H9 (cell line): ENCODE measurements at regions not wholly inside any gene's neighbourhood (a gene's known extent, or its start where the extent isn't known, plus 50 kb on each side); places are given as distances from the start of the nearest gene placed in this dataset.

ENCODE experiments used
- DNase-seq: peaks from one replicate; pipeline ENCODE4 v3.0.0-alpha.2; 2017
- H2AFZ ChIP-seq: one replicate; pipeline ENCODE4 v1.6.1; 2013; ENCODE audit warnings: mild to moderate bottlenecking, low read length, control low read depth, moderate library complexity
- H2AK5ac ChIP-seq: 2 replicates; pipeline ENCODE4 v1.6.1; 2013; ENCODE audit warnings: low read length, control low read depth, mixed read lengths; ENCODE audit not compliant: insufficient read length
- H2BK120ac ChIP-seq: one replicate; pipeline ENCODE4 v1.6.1; 2013; ENCODE audit warnings: low read depth, mild to moderate bottlenecking, low read length, control low read depth, inconsistent platforms; ENCODE audit not compliant: poor library complexity, severe bottlenecking
- H2BK12ac ChIP-seq: 2 replicates; pipeline ENCODE4 v1.6.1; 2013; ENCODE audit warnings: low read length, control low read depth, mixed read lengths, low read depth; ENCODE audit not compliant: insufficient read length
- H2BK15ac ChIP-seq: 2 replicates; pipeline ENCODE4 v1.6.1; 2013; ENCODE audit warnings: low read depth, low read length, control low read depth
- H2BK20ac ChIP-seq: one replicate; pipeline ENCODE4 v1.6.1; 2013; ENCODE audit warnings: low read depth, mild to moderate bottlenecking, low read length, control low read depth, inconsistent platforms; ENCODE audit not compliant: poor library complexity, severe bottlenecking
- H2BK5ac ChIP-seq: 2 replicates; pipeline ENCODE4 v1.6.1; 2013; ENCODE audit warnings: low read length, control low read depth, mixed read lengths; ENCODE audit not compliant: insufficient read length
- H3K14ac ChIP-seq: 2 replicates; pipeline ENCODE4 v1.6.1; 2013; ENCODE audit warnings: low read length, control low read depth; ENCODE audit not compliant: insufficient read depth
- H3K18ac ChIP-seq: 2 replicates; pipeline ENCODE4 v1.6.1; 2013; ENCODE audit warnings: low read depth, mild to moderate bottlenecking, mixed read lengths, low read length, control low read depth; ENCODE audit not compliant: insufficient read length
- H3K23ac ChIP-seq: 2 replicates; pipeline ENCODE4 v1.6.1; 2013; ENCODE audit warnings: low read length, control low read depth, mixed read lengths, low read depth; ENCODE audit not compliant: insufficient read length
- H3K23me2 ChIP-seq: 2 replicates; pipeline ENCODE4 v1.6.1; 2013; ENCODE audit warnings: low read depth, mild to moderate bottlenecking, mixed read lengths, low read length, control low read depth; ENCODE audit not compliant: insufficient read length, poor library complexity, severe bottlenecking
- H3K27ac ChIP-seq: 2 replicates; pipeline ENCODE4 v1.5.1; 2013; ENCODE audit warnings: low read length, control low read depth, mixed read lengths, low read depth; ENCODE audit not compliant: insufficient read length
- H3K27me3 ChIP-seq: 2 replicates; pipeline ENCODE4 v1.6.1; 2013; ENCODE audit warnings: low read length, control low read depth, inconsistent platforms; ENCODE audit not compliant: insufficient read depth
- H3K4ac ChIP-seq: 2 replicates; pipeline ENCODE4 v1.6.1; 2013; ENCODE audit warnings: low read depth, mild to moderate bottlenecking, control low read depth, inconsistent platforms, low read length, moderate library complexity
- H3K4me1 ChIP-seq: 2 replicates; pipeline ENCODE4 v1.6.1; 2013; ENCODE audit warnings: low read length, control low read depth, inconsistent platforms; ENCODE audit not compliant: insufficient read depth
- H3K4me2 ChIP-seq: 2 replicates; pipeline ENCODE4 v1.6.1; 2013; ENCODE audit warnings: low read length, control low read depth, mixed read lengths; ENCODE audit not compliant: insufficient read length, insufficient read depth
- H3K56ac ChIP-seq: 2 replicates; pipeline ENCODE4 v1.6.1; 2013; ENCODE audit warnings: low read depth, mild to moderate bottlenecking, mixed read lengths, low read length, control low read depth; ENCODE audit not compliant: insufficient read length
- H3K79me1 ChIP-seq: 2 replicates; pipeline ENCODE4 v1.6.1; 2013; ENCODE audit warnings: low read depth, mild to moderate bottlenecking, moderate library complexity, low read length, control low read depth, inconsistent platforms; ENCODE audit not compliant: insufficient read depth, poor library complexity, severe bottlenecking
- H3K79me2 ChIP-seq: 2 replicates; pipeline ENCODE4 v1.6.1; 2013; ENCODE audit warnings: low read length, control low read depth, inconsistent platforms; ENCODE audit not compliant: insufficient read depth
- H3K9ac ChIP-seq: 2 replicates; pipeline ENCODE4 v1.6.1; 2013; ENCODE audit warnings: low read length, control low read depth, mixed read lengths; ENCODE audit not compliant: insufficient read length; ENCODE audit errors: extremely low read depth
- H3K9me3 ChIP-seq: one replicate; pipeline ENCODE4 v1.6.1; 2013; ENCODE audit warnings: low read depth, low read length, inconsistent platforms; ENCODE audit not compliant: control insufficient read depth
- H3T11ph ChIP-seq: one replicate; pipeline ENCODE4 v1.6.1; 2013; ENCODE audit warnings: mild to moderate bottlenecking, low read length, control low read depth, inconsistent platforms
- H4K20me1 ChIP-seq: one replicate; pipeline ENCODE4 v1.6.1; 2013; ENCODE audit not compliant: control insufficient read depth, insufficient read length, insufficient read depth
- H4K5ac ChIP-seq: 2 replicates; pipeline ENCODE4 v1.6.1; 2013; ENCODE audit warnings: low read depth, mild to moderate bottlenecking, mixed read lengths, low read length, control low read depth; ENCODE audit not compliant: insufficient read length
- H4K8ac ChIP-seq: replicated peaks from 2 replicates; pipeline ENCODE4 v1.6.1; 2013; ENCODE audit warnings: low read length, control low read depth, mixed read lengths, low read depth; ENCODE audit not compliant: insufficient read length
- H4K91ac ChIP-seq: 2 replicates; pipeline ENCODE4 v1.6.1; 2013; ENCODE audit warnings: low read depth, mild to moderate bottlenecking, moderate library complexity, mixed read lengths, low read length, control low read depth; ENCODE audit not compliant: insufficient read length
- H3K27ac Mint-ChIP-seq, 3 experiments: 2 replicates in 2 of 3; 3 replicates in 1 of 3; pipeline ENCODE4 v1.8.0; 2020 to 2021; ENCODE audit warnings: mixed read lengths in 3 of 3, mild to moderate bottlenecking in 1 of 3, moderate library complexity in 1 of 3
- H3K27me3 Mint-ChIP-seq: 2 replicates; pipeline ENCODE4 v1.8.0; 2021; ENCODE audit warnings: low read depth, mild to moderate bottlenecking, moderate library complexity, mixed read lengths
- H3K36me3 Mint-ChIP-seq, 3 experiments: 2 replicates in 2 of 3; 3 replicates in 1 of 3; pipeline ENCODE4 v1.8.0; 2020 to 2021; ENCODE audit warnings: low read depth in 3 of 3, mixed read lengths in 3 of 3; ENCODE audit not compliant: insufficient read depth in 1 of 3
- H3K4me1 Mint-ChIP-seq, 2 experiments: 2 replicates each; pipeline ENCODE4 v1.8.0; 2020; ENCODE audit warnings: mixed read lengths in 2 of 2
- H3K4me3 Mint-ChIP-seq, 2 experiments: 2 replicates in 1 of 2; 3 replicates in 1 of 2; pipeline ENCODE4 v1.8.0; 2020 to 2021; ENCODE audit warnings: mild to moderate bottlenecking in 2 of 2, mixed read lengths in 2 of 2, moderate library complexity in 1 of 2
- H3K9me3 Mint-ChIP-seq, 2 experiments: 2 replicates in 1 of 2; 3 replicates in 1 of 2; pipeline ENCODE4 v1.8.0; 2020; ENCODE audit warnings: mild to moderate bottlenecking in 2 of 2, mixed read lengths in 2 of 2, moderate library complexity in 1 of 2
- WGBS: extraction: QIAGEN DNeasy Blood & Tissue Kit; methylation state at CpG from one replicate; pipeline ENCODE4 v1.1.7; 2013; ENCODE audit warnings: missing lambda C conversion rate, low lambda C conversion rate, mixed read lengths; ENCODE audit not compliant: insufficient read length; ENCODE audit errors: extremely low coverage; 5-methylcytosine and 5-hydroxymethylcytosine counted together
- TF ChIP-seq, protein P1 (sequence below): fragments of 200-600 bp; sonication (generic); conservative IDR thresholded peaks from 3 replicates; pipeline ENCODE4 v1.8.0; 2021; ENCODE audit warnings: antibody characterized with exemption, mild to moderate bottlenecking

DNA sequence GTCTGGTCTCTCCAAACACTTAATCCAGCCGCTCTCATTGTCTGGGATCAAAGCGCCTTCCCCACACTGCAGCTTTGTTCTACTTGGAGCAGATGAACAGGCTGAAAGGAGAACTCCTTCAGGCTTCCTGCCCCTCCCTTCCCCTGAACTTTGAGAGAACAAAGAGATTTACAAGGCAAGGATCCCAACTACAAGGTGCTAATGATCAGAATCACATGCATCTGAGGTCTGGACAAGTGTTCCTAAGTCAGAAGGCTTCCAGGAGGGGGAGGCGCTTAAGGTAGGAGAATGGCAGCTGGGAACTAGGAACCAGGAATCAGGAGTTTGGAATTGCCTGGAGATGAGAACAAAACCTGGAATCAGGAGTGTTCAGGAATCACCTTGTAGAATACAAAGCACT, 606.3 kb upstream of the CDH11 start:
- Mint-ChIP-seq H3K36me3 (peaks cover 0 to 20% (median 11%) of the 10 kb centered on the region in 3 experiments; a peak in 6 of 7 replicates), H3K9me3 (peaks cover 14% of the 10 kb centered on the region in 2 experiments; a peak in 3 of 5 replicates), H3K27me3 (no peaks in the 10 kb centered on the region), H3K27ac (peak overlapping the region; percentile 87 to 98 (median 93)), H3K4me1 (peaks cover 46 to 52% of the 10 kb centered on the region in 2 experiments), H3K4me3 (0 out of 5 replicates have a peak overlapping the region, but pooled peaks of 1 of the 2 experiments have one; percentile 21)
- Histone ChIP-seq H3K14ac (no peak overlapping the region), H2AFZ (no peak overlapping the region), H3K9ac (no peak overlapping the region), H4K20me1 (no peaks in the 10 kb centered on the region), H3K4ac (no peak overlapping the region), H3K79me1 (no peaks in the 10 kb centered on the region), H2BK120ac (no peak overlapping the region), H2AK5ac (no peak overlapping the region), H3K79me2 (no peaks in the 10 kb centered on the region), H4K8ac (no peak overlapping the region), H3K4me1 (peaks cover 10% of the 10 kb centered on the region; the same call in 1 of the 2 replicates), H2BK15ac (no peak overlapping the region), H3K4me2 (no peak overlapping the region), H2BK5ac (no peak overlapping the region), H3K56ac (no peak overlapping the region), H3K27me3 (no peaks in the 10 kb centered on the region), H2BK20ac (no peak overlapping the region), H2BK12ac (no peak overlapping the region), H3K18ac (no peak overlapping the region), H3K23me2 (no peaks in the 10 kb centered on the region), H3T11ph (no peak overlapping the region), H3K27ac (peak overlapping the region; percentile 2), H4K91ac (no peak overlapping the region), H4K5ac (no peak overlapping the region), H3K9me3 (peaks cover 6% of the 10 kb centered on the region), H3K23ac (no peak overlapping the region)
- no CpG with 5 or more reads among the region's 3 CpGs for WGBS
- TF ChIP-seq, protein P1, sequence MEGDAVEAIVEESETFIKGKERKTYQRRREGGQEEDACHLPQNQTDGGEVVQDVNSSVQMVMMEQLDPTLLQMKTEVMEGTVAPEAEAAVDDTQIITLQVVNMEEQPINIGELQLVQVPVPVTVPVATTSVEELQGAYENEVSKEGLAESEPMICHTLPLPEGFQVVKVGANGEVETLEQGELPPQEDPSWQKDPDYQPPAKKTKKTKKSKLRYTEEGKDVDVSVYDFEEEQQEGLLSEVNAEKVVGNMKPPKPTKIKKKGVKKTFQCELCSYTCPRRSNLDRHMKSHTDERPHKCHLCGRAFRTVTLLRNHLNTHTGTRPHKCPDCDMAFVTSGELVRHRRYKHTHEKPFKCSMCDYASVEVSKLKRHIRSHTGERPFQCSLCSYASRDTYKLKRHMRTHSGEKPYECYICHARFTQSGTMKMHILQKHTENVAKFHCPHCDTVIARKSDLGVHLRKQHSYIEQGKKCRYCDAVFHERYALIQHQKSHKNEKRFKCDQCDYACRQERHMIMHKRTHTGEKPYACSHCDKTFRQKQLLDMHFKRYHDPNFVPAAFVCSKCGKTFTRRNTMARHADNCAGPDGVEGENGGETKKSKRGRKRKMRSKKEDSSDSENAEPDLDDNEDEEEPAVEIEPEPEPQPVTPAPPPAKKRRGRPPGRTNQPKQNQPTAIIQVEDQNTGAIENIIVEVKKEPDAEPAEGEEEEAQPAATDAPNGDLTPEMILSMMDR, result no peak
- peak; percentile 49 for DNase-seq
